ENCODE measurements at regions not wholly inside any gene's neighbourhood (a gene's known extent, or its start where the extent isn't known, plus 50 kb on each side); places are given as distances from the start of the nearest gene placed in this dataset.
"Not testable (repeated sequence)": the region's sequence is repeated elsewhere in the genome, so short reads cannot be mapped to it uniquely, and the experiment has no call there.

GRCh38 chr6:40844246-40844645 is 194.8 kb downstream of the UNC5CL start:
- intact Hi-C loops (cut with DNase I; ENCODE audit: low total_unique reads), result no loop called here

DNA sequence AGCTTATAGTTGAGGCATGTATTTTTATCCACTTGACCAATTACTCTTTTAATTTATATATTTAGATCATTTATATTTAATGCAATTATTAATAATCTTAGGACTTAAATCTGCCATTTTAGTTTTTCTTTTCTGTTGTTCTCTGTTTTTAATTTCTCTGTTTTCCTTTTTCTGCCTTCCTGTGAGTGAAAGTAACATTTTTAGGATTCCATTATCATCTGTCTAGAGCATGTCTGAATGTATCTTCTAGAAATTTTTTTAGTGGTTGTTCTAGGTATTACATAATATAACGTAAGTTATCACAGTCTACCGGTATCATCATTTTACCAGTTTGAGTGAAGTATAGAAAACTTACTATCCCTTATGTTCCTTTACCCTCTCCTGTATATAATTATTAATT is 197.3 kb downstream of the UNC5CL start:
- no peak overlapping the region for H3K4me3 ChIP-seq (ENCODE audit: low read depth, poor library complexity, severe bottlenecking)
- intact Hi-C loops (cut with DNase I; ENCODE audit: low total_unique reads), result no loop called here
- TF ChIP-seq CTCF (IDR thresholded peaks at IDR 0.05) (no peak), POLR2A (IDR thresholded peaks at IDR 0.05) (no peak)
- no peak for DNase-seq (ENCODE audit: low spot score in 2 of 2)
- 91 to 94% methylated on average over 2 of the region's 2 CpGs for WGBS, 2 donors

More at GRCh38 chr6:40844246-40844645, 194.8 kb downstream of the UNC5CL start:
- WGBS, 2 donors, result 20 to 24% methylated on average over 1 of the region's 1 CpG
- TF ChIP-seq CTCF (IDR thresholded peaks at IDR 0.05), result no peak
- TF ChIP-seq POLR2A (IDR thresholded peaks at IDR 0.05), result no peak
- H3K4me3 ChIP-seq (ENCODE audit: low read depth, poor library complexity, severe bottlenecking), result no peak overlapping the region
- no peak for DNase-seq (ENCODE audit: low spot score in 2 of 2)

GRCh38 chr6:40832691-40833090 is 206.3 kb downstream of the UNC5CL start:
- no peak for TF ChIP-seq CTCF (IDR thresholded peaks at IDR 0.05)
- no peak for TF ChIP-seq POLR2A (IDR thresholded peaks at IDR 0.05)
- no peak overlapping the region for H3K4me3 ChIP-seq (ENCODE audit: low read depth, poor library complexity, severe bottlenecking)
- DNase-seq (ENCODE audit: low spot score in 2 of 2), result no peak
- intact Hi-C loops (cut with DNase I; ENCODE audit: low total_unique reads), result no loop called here
- WGBS, 2 donors, result 69 to 70% methylated on average over 4 of the region's 4 CpGs

GRCh38 chr6:40831381-40831780 is 207.6 kb downstream of the UNC5CL start:
- intact Hi-C loops (cut with DNase I; ENCODE audit: low total_unique reads), result no loop called here
- H3K4me3 ChIP-seq (ENCODE audit: low read depth, poor library complexity, severe bottlenecking), result no peak overlapping the region
- no peak for TF ChIP-seq POLR2A (IDR thresholded peaks at IDR 0.05)
- TF ChIP-seq CTCF (IDR thresholded peaks at IDR 0.05), result no peak
- DNase-seq (ENCODE audit: low spot score in 2 of 2), result no peak
- WGBS, 2 donors, result 70 to 75% methylated on average over 3 of the region's 3 CpGs

GRCh38 chr6:40825102-40825501 is 213.9 kb downstream of the UNC5CL start:
- TF ChIP-seq POLR2A (IDR thresholded peaks at IDR 0.05) (no peak), CTCF (IDR thresholded peaks at IDR 0.05) (no peak)
- H3K4me3 ChIP-seq (ENCODE audit: low read depth, poor library complexity, severe bottlenecking), result no peak overlapping the region
- intact Hi-C loops (cut with DNase I; ENCODE audit: low total_unique reads), result no loop called here
- 43 to 51% methylated on average over 2 of the region's 2 CpGs for WGBS, 2 donors
- no peak for DNase-seq (ENCODE audit: low spot score in 2 of 2)

DNA sequence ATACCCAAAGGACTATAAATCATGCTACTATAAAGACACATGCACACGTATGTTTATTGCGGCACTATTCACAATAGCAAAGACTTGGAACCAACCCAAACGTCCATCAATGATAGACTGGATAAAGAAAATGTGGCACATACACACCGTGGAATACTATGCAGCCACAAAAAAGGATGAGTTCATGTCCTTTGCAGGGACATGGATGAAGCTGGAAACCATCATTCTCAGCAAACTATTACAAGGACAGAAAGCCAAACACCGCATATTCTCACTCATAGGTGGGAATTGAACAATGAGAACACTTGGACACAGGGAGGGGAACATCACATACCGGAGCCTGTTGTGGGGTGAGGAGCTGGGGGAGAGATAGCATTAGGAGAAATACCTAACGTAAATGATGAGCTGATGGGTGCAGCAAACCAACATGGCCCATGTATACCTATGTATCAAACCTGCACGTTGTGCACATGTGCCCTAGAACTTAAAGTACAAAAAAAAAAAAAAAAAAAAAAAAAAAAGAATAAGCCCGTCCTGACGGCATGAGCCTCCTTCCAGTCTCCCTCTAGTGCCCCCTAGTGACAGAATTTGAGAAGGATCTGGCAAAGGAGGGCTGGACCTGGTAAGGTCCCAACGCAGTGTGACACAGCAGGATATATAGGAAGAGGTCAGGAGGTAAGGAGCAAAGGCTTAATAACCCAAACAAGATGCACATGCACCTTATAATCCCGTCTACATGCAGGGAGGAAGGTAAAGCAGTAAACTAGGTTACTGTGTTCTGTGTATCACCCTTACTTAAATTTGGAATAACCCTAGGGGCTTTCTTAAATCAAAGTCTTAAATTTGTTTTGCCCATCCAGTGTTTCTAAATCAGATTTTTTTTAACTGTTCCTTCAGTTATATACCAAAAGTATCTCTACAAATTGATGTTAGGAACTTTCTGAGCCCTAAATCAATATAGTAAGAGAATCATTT is 214.8 kb downstream of the UNC5CL start:
- H3K4me3 ChIP-seq (ENCODE audit: low read depth, poor library complexity, severe bottlenecking); DNase-seq (ENCODE audit: low spot score in 2 of 2); intact Hi-C loops (cut with DNase I; ENCODE audit: low total_unique reads): not testable (repeated sequence)
- 45 to 46% methylated on average over 12 of the region's 12 CpGs for WGBS, 2 donors
